ENCODE measurements at regions not wholly inside any gene's neighbourhood (a gene's known extent, or its start where the extent isn't known, plus 50 kb on each side); places are given as distances from the start of the nearest gene placed in this dataset.
"Not testable (repeated sequence)": the region's sequence is repeated elsewhere in the genome, so short reads cannot be mapped to it uniquely, and the experiment has no call there.

- not testable (repeated sequence) for TF ChIP-seq POLR2A (IDR thresholded peaks at IDR 0.05; ENCODE audit: low read depth, low read length); TAF1 (IDR thresholded peaks at IDR 0.05; ENCODE audit: low read depth, low read length); POLR2AphosphoS5 (IDR thresholded peaks at IDR 0.05; ENCODE audit: low read depth, low read length); POU2F2 (IDR thresholded peaks at IDR 0.05; ENCODE audit: low read depth, low read length); PAX5 (IDR thresholded peaks at IDR 0.05; ENCODE audit: insufficient read depth, low read length, severe bottlenecking); SPI1 (IDR thresholded peaks at IDR 0.05; ENCODE audit: low read depth, low read length)
Measured at GRCh38 chr7:29654340-29654739, 90.7 kb downstream of the PRR15 start.
